Ascending aorta (tissue), 2 donors: ENCODE measurements at regions not wholly inside any gene's neighbourhood (a gene's known extent, or its start where the extent isn't known, plus 50 kb on each side); places are given as distances from the start of the nearest gene placed in this dataset.

ENCODE experiments used
- DNase-seq, 2 donors: peaks; one replicate each; pipeline ENCODE4 v3.0.0-alpha.2; 2019; ENCODE audit warnings: low spot score in 2 of 2
- H3K27ac ChIP-seq, 2 donors: fragments of 200-600 bp; sonication (generic); one replicate each; pipeline ENCODE4 v1.5.1; 2016 to 2017; ENCODE audit warnings: mild to moderate bottlenecking in 1 of 2
- H3K27me3 ChIP-seq: fragments of 200-600 bp; sonication (generic); one replicate; pipeline ENCODE4 v1.5.1; 2017
- H3K36me3 ChIP-seq, 2 donors: fragments of 200-600 bp; sonication (generic); one replicate each; pipeline ENCODE4 v1.5.1; 2016
- H3K4me1 ChIP-seq, 2 donors: fragments of 200-600 bp; sonication (generic); one replicate each; pipeline ENCODE4 v1.5.1; 2016 to 2017; ENCODE audit warnings: mild to moderate bottlenecking in 1 of 2
- H3K4me3 ChIP-seq, 2 donors: fragments of 200-600 bp; sonication (generic); one replicate each; pipeline ENCODE4 v1.5.1; 2016 to 2017; ENCODE audit warnings: mild to moderate bottlenecking in 1 of 2
- H3K9me3 ChIP-seq, 2 donors: fragments of 200-600 bp; sonication (generic); one replicate each; pipeline ENCODE4 v1.5.1; 2016
- intact Hi-C: fragments of 100-400 bp; cut with DNase I; formaldehyde crosslinking; loops from one replicate; pipeline ENCODE4 v1.15.1; 2023
- TF ChIP-seq, protein P1 (sequence below), 3 experiments: fragments of 200-600 bp in 2 of 3; fragments of 450-650 bp in 1 of 3; sonication (generic) in 2 of 3; IDR thresholded peaks; one replicate each; pipeline ENCODE4 v1.5.1; 2016 to 2019; ENCODE audit warnings: antibody characterized with exemption in 3 of 3, mild to moderate bottlenecking in 1 of 3, moderate library complexity in 1 of 3

DNA sequence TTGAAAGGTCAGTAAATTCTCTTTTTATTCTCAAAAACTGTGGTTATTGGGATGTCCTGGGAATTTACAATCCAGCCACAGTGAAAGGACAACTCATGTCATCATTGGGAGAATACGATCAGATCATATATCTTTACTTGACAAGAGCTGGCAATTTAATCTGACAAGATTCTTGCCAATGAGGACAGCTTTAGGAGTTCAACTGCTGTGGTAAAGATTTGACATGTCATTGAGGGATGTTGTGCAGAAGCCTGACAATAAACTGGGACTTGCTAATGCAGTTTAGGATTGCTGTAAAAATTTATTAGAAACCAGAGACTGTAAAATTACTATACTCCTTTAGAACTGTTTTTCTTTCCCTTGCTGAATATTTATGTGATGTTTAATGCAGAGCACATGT lies 1131.0 kb downstream of the MAT2B start:
- Histone ChIP-seq H3K4me1 (no peaks in the 10 kb centered on the region), H3K27ac (no peak overlapping the region), H3K9me3 (no peaks in the 10 kb centered on the region), H3K27me3 (no peaks in the 10 kb centered on the region), H3K4me3 (no peak overlapping the region), H3K36me3 (no peaks in the 10 kb centered on the region)
- TF ChIP-seq, protein P1, sequence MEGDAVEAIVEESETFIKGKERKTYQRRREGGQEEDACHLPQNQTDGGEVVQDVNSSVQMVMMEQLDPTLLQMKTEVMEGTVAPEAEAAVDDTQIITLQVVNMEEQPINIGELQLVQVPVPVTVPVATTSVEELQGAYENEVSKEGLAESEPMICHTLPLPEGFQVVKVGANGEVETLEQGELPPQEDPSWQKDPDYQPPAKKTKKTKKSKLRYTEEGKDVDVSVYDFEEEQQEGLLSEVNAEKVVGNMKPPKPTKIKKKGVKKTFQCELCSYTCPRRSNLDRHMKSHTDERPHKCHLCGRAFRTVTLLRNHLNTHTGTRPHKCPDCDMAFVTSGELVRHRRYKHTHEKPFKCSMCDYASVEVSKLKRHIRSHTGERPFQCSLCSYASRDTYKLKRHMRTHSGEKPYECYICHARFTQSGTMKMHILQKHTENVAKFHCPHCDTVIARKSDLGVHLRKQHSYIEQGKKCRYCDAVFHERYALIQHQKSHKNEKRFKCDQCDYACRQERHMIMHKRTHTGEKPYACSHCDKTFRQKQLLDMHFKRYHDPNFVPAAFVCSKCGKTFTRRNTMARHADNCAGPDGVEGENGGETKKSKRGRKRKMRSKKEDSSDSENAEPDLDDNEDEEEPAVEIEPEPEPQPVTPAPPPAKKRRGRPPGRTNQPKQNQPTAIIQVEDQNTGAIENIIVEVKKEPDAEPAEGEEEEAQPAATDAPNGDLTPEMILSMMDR (IDR thresholded peaks at IDR 0.05): no peak
- intact Hi-C loops: no loop called here
- no peak for DNase-seq

DNA sequence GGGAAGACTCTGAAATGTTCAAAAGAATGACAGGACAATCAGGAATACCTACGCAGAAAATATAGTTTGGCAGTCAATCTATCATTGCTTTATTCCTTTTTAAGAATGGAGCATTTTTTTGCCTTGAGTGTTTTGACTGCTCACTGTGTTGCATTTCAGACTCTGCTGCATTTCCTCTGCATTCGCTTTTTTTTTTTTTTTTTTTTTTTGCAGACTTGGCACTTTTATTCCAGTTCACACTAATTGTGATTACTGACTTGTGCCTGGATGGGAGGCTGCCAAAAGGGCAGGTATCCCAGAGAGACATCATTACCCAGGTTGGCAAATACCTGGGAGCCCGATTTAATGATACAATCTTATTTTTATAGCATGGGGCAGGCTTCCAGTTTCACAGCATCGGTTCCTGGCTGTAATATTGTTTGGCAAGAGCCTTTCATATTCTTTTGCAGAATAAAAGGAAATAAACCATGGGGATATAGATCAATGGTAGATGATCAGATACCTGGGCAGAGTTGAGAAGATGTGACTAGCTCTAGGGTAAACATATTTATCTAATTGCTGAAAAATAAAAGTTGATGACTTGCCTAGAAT lies 1132.6 kb downstream of the MAT2B start:
- Histone ChIP-seq H3K27ac (no peak overlapping the region), H3K4me3 (no peak overlapping the region), H3K9me3 (no peaks in the 10 kb centered on the region), H3K36me3 (no peaks in the 10 kb centered on the region), H3K4me1 (no peaks in the 10 kb centered on the region), H3K27me3 (no peaks in the 10 kb centered on the region)
- no peak for DNase-seq
- TF ChIP-seq, protein P1 (IDR thresholded peaks at IDR 0.05): no peak
- intact Hi-C loops: no loop called here

DNA sequence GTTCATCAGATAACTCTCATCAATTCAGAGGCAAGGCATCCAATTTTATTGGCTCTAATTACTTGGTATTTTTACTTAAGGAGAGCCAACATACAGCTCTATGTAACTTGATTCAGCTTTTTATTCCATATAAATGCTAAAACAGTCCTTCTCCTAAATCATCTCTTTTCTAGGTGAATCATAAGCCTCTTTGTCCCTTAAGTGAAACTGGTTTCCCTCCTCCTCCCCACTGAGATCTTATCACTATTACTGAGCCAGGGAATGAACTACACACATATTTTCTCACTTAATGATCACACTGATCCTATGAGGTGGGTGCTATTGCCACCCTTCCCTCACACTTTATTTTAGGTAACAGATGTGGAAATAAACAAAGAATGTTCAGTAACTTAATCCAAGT lies 1143.8 kb downstream of the MAT2B start:
- intact Hi-C loops: no loop called here
- no peak for DNase-seq

DNA sequence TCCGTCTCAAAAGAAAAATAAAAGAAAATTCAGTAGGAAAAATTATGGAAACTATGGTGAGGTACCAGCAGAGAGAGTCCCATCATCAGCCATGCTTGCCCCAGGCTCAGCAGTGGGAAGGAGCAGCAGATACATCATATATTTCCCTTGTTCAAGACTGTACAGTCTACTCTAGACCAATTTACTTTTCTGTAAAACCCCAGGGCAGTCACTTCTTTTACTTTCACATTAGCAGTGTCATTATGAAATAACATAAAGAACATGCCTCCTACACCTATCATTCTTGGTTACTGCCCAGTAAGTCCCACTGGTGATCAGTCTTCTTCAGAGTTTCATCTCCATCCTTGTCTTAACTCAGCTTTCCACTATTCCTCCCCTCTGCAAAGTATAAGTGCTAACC lies 1145.0 kb downstream of the MAT2B start:
- Histone ChIP-seq H3K36me3 (no peaks in the 10 kb centered on the region), H3K27ac (no peak overlapping the region), H3K4me3 (no peak overlapping the region), H3K4me1 (no peaks in the 10 kb centered on the region), H3K27me3 (no peaks in the 10 kb centered on the region), H3K9me3 (no peaks in the 10 kb centered on the region)
- intact Hi-C loops: no loop called here
- DNase-seq: no peak
- TF ChIP-seq, protein P1 (IDR thresholded peaks at IDR 0.05): no peak

More for the DNA sequence above, 1143.8 kb downstream of the MAT2B start:
- H3K4me1 ChIP-seq: no peaks in the 10 kb centered on the region
- no peak overlapping the region for H3K27ac ChIP-seq
- no peaks in the 10 kb centered on the region for H3K9me3 ChIP-seq
- H3K4me3 ChIP-seq: no peak overlapping the region
- H3K27me3 ChIP-seq: no peaks in the 10 kb centered on the region
- H3K36me3 ChIP-seq: no peaks in the 10 kb centered on the region
- TF ChIP-seq, protein P1 (IDR thresholded peaks at IDR 0.05): no peak

DNA sequence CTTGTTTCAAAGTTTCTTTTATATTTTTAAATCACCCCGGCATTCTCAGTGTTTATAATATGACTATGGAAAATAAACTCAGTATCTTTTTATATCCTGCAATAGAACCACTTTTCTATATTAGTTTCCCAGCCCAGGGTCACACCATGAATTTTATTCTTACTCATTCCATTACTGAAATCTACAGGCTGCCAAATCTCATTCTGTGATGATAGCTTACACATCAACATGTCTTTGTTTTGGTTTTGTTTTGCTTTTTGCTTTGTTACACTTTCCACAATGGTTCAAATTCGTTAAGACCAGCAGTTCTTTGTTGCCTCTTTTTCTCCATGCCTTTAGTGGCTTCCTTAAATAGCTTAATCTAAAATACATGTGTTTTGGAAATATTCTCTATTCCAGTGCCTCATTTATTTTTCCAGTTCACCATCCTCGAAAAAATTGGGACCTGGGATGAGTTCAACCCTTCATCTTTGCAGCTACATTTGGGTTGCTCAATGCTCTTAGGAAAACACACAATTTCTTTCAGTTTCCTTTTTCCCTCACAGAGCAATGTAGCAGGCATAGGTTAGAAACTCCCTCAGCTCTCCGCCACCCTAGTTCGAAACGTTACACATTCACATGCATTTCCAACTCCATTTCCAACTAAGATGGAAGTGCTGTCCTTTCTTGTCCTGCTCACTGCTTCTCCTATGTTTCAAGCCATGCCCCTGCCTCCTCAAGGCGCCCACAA lies 1146.3 kb downstream of the MAT2B start:
- no peaks in the 10 kb centered on the region for H3K36me3 ChIP-seq
- intact Hi-C loops: no loop called here
- H3K27ac ChIP-seq: no peak overlapping the region
- TF ChIP-seq, protein P1 (IDR thresholded peaks at IDR 0.05): no peak
- no peak overlapping the region for H3K4me3 ChIP-seq
- no peaks in the 10 kb centered on the region for H3K4me1 ChIP-seq
- H3K27me3 ChIP-seq: no peaks in the 10 kb centered on the region
- DNase-seq: no peak
- no peaks in the 10 kb centered on the region for H3K9me3 ChIP-seq
